Hematopoietic multipotent progenitor cell treated with erythropoietin and hydrocortisone succinate and interleukin-3 and kit ligand, for 6 days (in vitro differentiated cells): ENCODE measurements at regions not wholly inside any gene's neighbourhood (a gene's known extent, or its start where the extent isn't known, plus 50 kb on each side); places are given as distances from the start of the nearest gene placed in this dataset.

Source experiments
- DNase-seq: peaks from one replicate; pipeline ENCODE4 v3.0.0-alpha.2; 2015

DNA sequence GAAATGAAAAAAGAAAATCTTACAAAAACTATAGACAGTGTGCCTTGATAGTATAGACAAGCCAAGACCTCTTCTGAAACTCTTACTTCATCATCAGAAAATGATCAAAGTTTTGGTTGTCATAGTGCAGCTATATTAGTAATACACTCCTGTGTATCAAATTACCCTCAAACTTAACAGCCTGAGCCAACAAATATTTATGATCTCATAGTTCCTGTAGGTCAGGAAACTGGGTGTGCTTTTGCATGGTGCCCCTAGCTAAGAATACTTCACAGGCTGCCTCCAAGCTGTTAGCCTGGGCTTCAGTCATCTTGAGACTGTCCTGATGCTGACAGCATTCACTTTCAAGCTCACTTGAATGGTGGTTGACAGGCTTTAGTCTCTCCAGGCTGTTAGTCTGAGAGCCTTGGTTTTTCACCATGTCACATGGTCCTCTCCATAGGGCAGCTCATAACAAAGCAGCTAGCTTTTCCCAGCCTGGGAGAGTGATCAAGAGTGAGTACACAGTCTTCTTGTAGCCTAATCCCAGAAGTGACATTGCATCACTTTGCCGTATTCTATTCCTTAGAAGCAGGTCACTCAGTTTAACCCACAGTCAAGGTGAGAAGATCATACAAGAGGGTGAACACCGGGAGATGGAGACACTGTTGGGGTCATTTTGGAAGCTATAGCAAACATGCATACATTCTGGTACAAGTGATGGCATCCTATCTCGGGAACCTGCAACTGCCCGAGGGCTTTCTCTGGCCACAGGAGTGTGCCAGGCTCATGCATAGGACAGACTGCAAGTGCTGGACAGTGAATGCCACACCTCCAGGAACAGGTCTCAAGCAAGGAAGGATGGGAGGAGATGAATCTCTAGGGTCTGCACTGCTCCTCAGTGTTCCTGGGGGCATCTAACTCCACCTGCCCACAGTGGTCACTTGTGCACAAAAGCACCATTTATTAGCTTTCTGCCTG is 173.4 kb upstream of the CADPS start:
- DNase-seq, result no peak

GRCh38 chr3:63050548-63051177 is 175.4 kb upstream of the CADPS start:
- DNase-seq, result no peak

DNA sequence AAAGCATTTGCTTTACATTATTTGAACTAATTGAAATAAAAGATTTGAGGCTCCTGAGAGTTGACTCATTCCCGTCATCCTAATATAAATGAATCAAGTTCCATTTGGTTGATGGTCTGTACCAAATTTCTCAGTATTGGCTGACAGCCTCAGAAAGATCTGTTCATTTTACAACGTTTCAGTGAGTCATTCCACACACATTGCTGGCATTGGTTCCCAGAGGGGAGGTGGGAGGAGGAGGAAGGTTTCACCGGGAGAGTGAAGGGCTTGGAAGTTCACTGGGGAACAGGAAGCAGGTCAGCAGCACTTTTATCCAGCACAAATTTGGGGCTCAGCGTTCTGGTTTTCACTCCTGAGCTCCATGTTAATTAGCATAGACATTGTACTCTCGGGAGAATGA is 176.7 kb upstream of the CADPS start:
- DNase-seq, result no peak

DNA sequence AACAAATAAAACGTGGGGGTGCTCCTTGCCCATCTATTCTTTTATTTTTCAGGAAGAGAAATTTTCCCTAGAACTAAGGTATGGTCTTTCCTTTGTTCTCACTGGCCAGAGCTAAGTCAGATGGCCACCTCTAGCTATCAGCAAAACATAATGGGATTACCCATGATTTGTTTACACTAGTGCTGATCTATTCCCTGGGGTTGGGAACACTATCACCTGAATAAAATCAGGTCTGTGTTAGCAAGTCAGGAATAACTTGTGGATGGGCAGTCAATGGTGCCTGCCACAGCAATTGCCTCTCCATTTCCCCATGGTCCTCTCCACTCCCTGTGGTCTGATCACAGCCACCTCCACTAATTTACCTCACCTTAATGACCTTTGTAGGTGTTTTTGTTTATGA is 181.7 kb upstream of the CADPS start:
- DNase-seq, result no peak

- no peak for DNase-seq
These were observed 185.2 kb upstream of the CADPS start for GRCh38 chr3:63060412-63060811.

DNA sequence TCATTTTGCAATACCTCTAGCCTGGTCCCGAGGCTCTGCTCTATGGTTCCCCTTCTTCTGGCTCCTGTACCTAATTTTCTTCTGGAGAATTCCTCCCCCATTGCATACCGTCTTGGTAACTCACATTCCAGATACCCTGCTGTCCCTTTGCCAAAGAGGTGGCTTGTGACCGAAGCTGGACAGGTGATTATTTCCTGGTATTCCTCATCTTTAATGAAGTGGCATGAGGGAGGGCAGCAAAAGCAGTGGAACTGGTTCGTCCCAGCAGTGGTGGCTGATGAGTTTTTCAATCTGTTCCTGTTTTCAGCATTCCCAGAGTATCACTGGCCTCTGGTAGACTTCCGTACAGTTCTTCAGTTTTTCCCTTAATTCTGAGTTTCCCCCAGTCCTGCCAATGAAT is 186.2 kb upstream of the CADPS start:
- no peak for DNase-seq

DNA sequence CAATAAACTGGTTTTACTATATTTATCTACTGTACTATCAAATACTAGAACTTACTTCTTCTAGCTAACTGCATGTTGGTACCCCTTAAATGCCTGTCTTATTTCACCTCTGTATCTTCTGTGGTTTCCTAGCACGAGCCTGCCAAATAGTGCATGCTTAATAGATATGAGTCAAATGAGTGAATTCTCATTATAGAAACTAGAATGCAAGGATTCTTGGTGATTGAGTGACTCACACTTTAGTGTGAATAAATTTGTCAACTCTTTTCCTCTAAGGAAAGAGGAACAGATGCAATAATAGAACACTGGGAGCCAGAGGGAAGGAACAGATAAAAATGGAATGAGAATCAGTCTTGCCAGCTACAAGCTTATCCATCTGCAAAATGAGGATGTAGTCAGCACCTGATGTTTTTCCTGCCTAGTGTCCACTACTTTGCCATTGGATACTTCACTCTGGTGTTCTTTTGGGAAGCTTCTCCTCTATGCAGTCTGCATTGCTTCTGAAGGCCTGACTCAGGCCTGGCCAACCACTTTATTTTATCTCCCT is 189.1 kb upstream of the CADPS start:
- no peak for DNase-seq

DNA sequence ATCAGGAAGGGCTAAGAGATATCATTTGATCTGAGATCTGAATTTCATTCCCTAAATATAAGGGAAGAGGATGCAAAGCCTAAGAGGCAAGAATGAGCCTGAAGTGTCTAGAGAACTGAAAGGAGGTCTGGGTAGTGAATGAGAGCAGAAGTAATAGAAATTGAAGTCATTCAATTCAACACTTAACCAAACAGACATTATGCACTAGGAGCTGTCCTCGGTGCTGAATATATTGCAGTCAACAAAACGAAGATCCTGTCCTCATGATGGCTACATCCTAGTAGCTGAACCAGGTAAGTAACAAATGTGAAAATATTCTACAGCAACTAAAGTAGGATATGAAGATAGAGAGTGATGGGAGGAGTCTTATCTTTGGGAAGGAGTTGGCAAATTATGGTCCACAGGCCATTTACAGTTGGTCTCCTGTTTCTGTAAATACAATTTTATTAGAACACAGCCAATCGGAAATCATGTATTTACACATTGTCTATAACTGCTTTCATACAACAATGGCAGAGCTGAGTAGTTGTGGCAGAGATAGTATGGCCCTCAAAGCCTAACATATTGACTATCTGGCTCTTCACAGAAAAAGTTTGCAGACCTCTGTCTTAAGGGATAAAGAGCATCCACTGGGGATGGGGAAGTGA is 192.9 kb upstream of the CADPS start:
- DNase-seq, result peak; percentile 66

- no peak for DNase-seq
These were observed 194.7 kb upstream of the CADPS start for GRCh38 chr3:63069806-63070475.

- DNase-seq, result no peak
These were observed 195.2 kb upstream of the CADPS start for GRCh38 chr3:63070476-63070810.

DNA sequence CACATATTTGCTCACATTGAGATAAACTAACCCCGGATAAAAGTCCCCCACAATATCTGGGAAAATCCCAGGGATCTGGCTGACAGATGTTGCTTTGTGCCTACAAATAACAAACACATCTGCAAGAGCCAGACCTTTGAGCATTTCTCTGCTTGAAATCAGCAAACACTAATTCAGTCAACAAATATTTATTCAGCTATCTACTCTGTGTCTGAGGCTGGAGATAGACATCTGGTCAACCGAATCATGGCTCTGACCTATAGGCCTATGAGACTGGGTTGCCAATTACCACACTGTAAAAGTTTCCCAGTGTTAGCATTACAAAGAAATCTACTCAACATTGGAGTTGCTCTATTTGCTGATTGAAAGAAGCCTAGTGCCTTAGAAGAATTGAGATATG is 201.1 kb upstream of the CADPS start:
- DNase-seq, result no peak

DNA sequence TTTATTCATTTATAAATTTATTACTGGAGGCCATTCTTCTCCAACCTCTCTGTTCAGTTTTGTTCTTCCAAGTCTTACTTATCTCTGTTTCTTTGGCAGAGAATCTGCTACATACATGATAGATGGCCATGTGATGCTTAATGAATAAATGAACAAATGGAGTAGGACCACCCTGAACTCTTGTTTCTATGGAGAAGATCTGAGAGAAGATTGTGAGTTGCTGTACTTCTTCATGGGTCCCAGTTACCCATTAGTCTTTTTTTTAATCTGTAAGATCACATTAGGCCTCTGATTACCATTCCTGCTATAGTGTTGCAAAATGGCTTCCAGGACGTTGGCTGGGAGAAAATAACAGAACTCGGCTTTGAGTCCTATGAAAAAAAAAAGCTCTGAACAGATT is 191.9 kb upstream of the SYNPR start:
- no peak for DNase-seq

DNA sequence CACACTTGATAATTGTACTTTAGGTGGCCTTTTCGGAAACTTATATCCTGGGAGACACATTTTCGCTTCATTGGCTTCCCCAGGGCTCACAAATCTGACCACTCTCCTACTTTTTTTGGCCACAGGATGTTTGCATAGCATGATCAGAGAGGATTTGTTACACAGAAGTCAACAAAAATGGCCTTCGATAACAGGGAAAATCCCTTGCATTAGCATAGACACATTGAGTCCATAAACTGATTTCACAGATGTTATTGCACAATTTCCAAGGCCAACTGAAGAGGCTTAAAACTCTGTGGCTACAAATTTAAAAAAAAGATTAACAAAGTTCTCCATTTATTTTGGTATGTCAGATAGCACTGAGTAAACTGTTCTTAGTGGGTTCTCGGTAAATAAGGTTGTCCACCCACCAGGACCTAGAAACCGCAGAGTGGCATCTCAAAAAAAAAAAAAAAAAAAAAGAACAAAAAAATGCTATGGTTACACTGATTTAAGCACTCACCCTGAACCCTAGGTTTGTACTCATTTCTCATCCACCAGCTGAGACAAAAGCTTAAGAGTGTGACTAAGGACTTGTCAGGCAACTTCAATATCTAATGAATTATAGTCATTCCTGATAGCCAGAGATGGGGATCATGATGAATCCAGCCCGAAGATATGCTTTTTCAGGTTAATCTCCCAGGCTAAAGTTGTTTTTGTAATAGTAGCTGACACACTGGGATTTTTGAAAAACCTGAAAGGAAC is 188.9 kb upstream of the SYNPR start:
- DNase-seq, result no peak

DNA sequence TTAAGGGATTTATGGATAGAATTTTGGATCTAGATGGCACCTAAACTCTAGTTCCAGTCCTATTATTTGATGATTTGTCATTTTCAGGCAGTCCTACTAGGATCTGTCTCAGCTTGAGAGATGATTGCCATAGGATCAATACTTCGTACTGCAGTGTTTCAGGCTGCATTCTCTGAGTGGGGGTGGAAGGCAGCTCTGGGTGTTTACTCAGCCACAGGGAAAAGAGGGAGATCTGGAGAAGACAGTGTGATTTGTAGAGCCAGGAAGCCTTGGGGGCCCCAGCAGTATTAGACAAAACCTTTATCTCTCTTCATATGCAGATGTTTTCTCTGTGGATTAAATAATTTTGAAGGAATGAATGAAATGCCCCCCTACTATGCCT is 188.4 kb upstream of the SYNPR start:
- no peak for DNase-seq

GRCh38 chr3:63090656-63091055 is 187.5 kb upstream of the SYNPR start:
- DNase-seq, result no peak

DNA sequence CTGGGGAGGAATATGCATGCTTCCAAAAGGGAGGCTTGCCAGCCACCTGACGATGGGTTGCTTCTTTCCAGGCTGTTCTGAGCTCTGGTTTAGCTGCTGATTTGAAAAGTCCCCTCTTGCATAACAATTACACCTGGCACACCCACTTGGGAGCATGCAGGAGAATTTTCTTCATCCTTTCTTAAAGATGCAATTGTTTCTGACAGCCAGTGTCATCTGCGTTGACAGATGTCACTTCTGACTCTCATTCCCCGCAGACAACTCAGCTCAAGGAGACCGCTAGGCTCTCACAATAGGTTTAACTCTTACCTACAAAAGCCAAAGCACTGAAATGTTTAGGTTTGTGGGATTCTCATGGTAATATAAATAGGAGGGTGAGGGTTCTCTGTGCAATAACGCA is 185.6 kb upstream of the SYNPR start:
- no peak for DNase-seq

- no peak for DNase-seq
These were observed 183.3 kb upstream of the SYNPR start for GRCh38 chr3:63094642-63095408.

DNA sequence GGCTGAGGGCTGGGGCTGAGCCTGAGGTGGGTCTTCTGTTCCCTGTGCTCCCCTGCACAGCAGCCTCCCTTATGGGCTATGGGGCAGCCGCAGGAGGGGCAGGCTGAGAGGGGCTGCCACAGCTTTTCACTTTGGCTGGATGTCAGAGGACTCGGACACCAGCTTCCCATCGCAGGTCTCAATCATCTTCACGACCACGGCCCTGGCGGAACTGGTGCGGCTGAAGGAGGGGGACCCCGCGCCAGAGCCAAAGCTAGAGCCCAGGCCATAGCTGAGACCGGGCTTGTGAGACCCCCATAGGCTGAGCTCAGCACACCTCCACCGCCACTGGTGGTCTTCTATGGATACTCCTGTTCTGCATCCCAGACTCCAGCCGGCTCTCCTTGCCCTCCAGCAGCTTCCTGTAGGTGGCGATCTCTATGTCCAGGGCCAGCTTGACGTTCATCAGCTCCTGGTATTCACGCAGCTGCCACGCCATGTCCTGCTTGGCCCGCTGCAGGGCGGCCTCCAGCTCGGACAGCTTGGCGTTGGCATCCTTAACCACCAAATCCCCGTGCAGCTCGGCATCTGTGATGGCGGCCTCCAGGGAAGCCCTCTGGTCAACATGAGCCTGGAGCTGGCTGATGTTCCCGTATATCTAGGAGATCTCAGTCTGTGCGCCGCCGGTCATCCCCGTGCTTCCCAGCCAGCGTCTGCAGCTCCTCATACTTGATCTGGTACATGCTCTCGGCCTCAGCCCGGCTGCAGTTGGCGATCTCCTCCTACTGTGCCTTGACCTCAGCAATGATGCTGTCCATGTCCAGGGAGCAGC is 181.7 kb upstream of the SYNPR start:
- DNase-seq, result no peak

DNA sequence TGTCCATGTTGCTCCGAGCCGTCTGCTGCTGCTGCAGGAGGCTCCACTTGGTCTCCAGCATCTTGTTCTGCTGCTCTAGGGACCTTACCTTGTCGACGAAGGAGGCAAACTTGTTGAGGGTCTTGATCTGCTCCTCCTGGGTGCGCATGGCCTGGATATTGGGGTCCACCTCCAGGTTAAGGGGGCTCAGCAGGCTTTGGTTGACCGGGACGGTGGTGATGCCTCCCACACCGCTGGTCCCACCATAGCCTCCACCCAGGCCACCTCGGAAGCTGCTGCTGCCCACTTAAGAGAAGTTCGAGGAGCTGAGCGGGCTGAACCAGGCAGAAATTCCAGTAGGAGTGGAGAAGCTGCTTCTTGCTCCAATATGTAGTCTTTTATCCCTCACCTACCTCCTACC is 180.7 kb upstream of the SYNPR start:
- no peak for DNase-seq

DNA sequence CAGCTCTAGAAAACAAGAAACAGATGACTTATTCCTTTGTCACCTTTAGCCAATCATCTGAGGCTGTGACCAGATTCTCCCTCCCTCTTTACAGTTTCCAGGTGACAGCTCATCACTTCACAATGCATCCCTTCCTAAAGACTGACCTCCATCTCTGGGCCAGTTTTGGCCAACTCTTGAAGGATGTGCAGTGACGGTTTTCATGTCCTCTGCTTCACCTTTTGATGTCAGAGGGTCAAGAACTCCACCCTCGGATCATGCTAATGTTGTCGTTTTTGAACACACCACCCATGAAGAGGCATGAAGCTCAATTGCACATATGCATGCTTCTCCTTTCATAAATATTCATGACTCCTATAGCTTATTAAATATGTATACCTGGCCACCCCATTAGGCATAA is 161.2 kb upstream of the SYNPR start:
- DNase-seq, result no peak

DNA sequence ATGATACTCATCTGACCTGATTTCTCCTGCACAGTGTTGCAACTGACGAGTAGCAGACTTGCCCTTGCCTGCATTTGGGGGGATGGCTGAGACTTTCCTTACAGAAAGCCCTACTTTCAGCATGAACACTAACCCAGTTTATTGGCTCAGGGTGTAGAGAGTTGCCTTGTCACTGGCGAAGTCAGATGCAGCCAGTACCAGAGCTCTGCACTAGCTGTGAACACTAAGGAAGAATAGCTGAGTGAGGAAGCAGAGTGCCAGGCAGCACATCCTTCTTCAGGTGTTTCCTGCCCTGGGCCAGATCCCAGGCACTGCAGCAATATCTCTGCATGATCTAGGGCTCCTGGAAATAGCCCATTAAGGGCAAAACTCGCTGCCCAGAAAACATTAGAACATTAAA is 154.0 kb upstream of the SYNPR start:
- DNase-seq, result no peak
